ENCODE measurements at regions not wholly inside any gene's neighbourhood (a gene's known extent, or its start where the extent isn't known, plus 50 kb on each side); places are given as distances from the start of the nearest gene placed in this dataset.

GRCh38 chr7:41504214-41504980 lies 198.5 kb downstream of the INHBA start:
- TF ChIP-seq CTCF (IDR thresholded peaks at IDR 0.05; ENCODE audit: insufficient read depth, low read length, poor library complexity, severe bottlenecking) (no peak), EZH2phosphoT487 (conservative IDR thresholded peaks at IDR 0.05; ENCODE audit: low read length) (no peak)

Data from SU-DHL-6 (cell line).